Prostate gland (tissue), 2 donors: ENCODE measurements at regions not wholly inside any gene's neighbourhood (a gene's known extent, or its start where the extent isn't known, plus 50 kb on each side); places are given as distances from the start of the nearest gene placed in this dataset.

Experiments
- POLR2A ChIP-seq: fragments of 450-650 bp; IDR thresholded peaks from one replicate; pipeline ENCODE4 v1.6.1; 2016; ENCODE audit warnings: antibody characterized with exemption, mild to moderate bottlenecking
- POLR2AphosphoS5 ChIP-seq: sonication (generic); formaldehyde crosslinking; IDR thresholded peaks from one replicate; pipeline ENCODE4 v1.6.1; 2017; ENCODE audit warnings: antibody characterized with exemption
- TF ChIP-seq, protein P1 (sequence below), 4 experiments: fragments of 200-600 bp in 2 of 4; fragments of 450-650 bp in 2 of 4; sonication (generic) in 2 of 4; IDR thresholded peaks; 1 replicate in 3 of 4; 2 replicates in 1 of 4; pipeline ENCODE4 v1.5.1; 2016 to 2019; ENCODE audit warnings: antibody characterized with exemption in 4 of 4, mild to moderate bottlenecking in 2 of 4, moderate library complexity in 2 of 4

DNA sequence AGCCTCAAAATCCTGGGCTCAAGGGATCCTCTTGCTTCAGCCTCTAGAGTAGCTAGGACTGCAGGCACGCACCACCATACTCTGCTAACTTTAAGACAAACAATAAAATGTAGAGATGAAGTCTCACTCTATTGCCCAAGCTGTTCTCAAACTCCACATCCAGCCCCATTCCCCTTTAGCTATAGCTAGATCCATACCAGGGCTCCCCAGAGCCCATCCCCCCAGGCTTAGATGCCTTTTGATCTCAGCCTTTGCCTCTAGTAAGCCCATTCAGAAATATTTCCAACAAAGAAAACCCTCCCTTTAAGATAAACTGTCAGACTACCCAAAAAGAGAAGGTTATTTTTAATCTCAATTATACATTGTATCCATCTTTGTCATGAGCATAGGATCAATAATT lies 325.4 kb downstream of the CHRM3 start:
- TF ChIP-seq POLR2A (no peak), POLR2AphosphoS5 (no peak)
- TF ChIP-seq, protein P1, sequence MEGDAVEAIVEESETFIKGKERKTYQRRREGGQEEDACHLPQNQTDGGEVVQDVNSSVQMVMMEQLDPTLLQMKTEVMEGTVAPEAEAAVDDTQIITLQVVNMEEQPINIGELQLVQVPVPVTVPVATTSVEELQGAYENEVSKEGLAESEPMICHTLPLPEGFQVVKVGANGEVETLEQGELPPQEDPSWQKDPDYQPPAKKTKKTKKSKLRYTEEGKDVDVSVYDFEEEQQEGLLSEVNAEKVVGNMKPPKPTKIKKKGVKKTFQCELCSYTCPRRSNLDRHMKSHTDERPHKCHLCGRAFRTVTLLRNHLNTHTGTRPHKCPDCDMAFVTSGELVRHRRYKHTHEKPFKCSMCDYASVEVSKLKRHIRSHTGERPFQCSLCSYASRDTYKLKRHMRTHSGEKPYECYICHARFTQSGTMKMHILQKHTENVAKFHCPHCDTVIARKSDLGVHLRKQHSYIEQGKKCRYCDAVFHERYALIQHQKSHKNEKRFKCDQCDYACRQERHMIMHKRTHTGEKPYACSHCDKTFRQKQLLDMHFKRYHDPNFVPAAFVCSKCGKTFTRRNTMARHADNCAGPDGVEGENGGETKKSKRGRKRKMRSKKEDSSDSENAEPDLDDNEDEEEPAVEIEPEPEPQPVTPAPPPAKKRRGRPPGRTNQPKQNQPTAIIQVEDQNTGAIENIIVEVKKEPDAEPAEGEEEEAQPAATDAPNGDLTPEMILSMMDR (IDR thresholded peaks at IDR 0.05): no peak
